SU-DHL-6 (cell line): ENCODE measurements at regions not wholly inside any gene's neighbourhood (a gene's known extent, or its start where the extent isn't known, plus 50 kb on each side); places are given as distances from the start of the nearest gene placed in this dataset.

Experiments
- EZH2phosphoT487 ChIP-seq: fragments of 200-600 bp; sonication (generic), shearing (Covaris generic); conservative IDR thresholded peaks from 2 replicates; pipeline ENCODE4 v1.6.1; 2018; ENCODE audit warnings: mild to moderate bottlenecking, antibody characterized with exemption, low read length, moderate library complexity, mixed read lengths
- TF ChIP-seq, protein P1 (sequence below): fragments of 200-600 bp; sonication (generic); IDR thresholded peaks from one replicate; pipeline ENCODE4 v1.5.1; 2017; ENCODE audit warnings: antibody characterized with exemption, mild to moderate bottlenecking, low read length, moderate library complexity; ENCODE audit not compliant: insufficient read depth, poor library complexity, severe bottlenecking

DNA sequence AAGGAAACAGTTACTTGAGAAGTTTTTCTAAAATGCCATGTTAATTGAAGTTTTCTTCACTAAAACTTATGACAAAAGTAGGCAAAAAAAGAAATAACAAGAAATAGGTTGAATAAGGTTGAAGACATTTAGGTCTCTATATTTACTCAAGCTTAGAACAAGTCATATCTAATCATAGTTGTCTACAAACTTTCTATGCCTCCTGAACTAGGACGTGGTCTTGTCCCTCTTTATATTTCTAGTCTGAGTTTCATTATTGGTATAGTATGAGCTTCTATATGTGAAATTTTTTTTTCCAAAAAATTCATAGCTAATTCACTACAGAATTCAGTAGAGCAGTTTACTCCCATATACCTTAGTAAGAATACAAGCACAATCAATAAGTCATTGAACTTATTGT lies 836.4 kb downstream of the SLITRK6 start:
- TF ChIP-seq, protein P1, sequence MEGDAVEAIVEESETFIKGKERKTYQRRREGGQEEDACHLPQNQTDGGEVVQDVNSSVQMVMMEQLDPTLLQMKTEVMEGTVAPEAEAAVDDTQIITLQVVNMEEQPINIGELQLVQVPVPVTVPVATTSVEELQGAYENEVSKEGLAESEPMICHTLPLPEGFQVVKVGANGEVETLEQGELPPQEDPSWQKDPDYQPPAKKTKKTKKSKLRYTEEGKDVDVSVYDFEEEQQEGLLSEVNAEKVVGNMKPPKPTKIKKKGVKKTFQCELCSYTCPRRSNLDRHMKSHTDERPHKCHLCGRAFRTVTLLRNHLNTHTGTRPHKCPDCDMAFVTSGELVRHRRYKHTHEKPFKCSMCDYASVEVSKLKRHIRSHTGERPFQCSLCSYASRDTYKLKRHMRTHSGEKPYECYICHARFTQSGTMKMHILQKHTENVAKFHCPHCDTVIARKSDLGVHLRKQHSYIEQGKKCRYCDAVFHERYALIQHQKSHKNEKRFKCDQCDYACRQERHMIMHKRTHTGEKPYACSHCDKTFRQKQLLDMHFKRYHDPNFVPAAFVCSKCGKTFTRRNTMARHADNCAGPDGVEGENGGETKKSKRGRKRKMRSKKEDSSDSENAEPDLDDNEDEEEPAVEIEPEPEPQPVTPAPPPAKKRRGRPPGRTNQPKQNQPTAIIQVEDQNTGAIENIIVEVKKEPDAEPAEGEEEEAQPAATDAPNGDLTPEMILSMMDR, result no peak
- no peak for TF ChIP-seq EZH2phosphoT487
